ENCODE measurements at regions not wholly inside any gene's neighbourhood (a gene's known extent, or its start where the extent isn't known, plus 50 kb on each side); places are given as distances from the start of the nearest gene placed in this dataset.

- no peak for TF ChIP-seq RBBP5 (IDR thresholded peaks at IDR 0.05; ENCODE audit: borderline replicate concordance, low read depth, low read length)
- peak; percentile 34; the same call in 1 of the 2 replicates for TF ChIP-seq KDM1A (IDR thresholded peaks at IDR 0.05; ENCODE audit: borderline replicate concordance, low read length)
- TF ChIP-seq SAP30 (IDR thresholded peaks at IDR 0.05; ENCODE audit: insufficient read depth, insufficient replicate concordance, low read length), result no peak
- no peak for TF ChIP-seq GTF2F1 (IDR thresholded peaks at IDR 0.05; ENCODE audit: borderline replicate concordance, low read depth, low read length)
- TF ChIP-seq TAF7 (optimal IDR thresholded peaks at IDR 0.05; ENCODE audit: borderline replicate concordance, low read depth, low read length), result no peak
- no peak for TF ChIP-seq EGR1 (IDR thresholded peaks at IDR 0.05; ENCODE audit: borderline replicate concordance, low read depth, low read length)
- TF ChIP-seq CHD1 (IDR thresholded peaks at IDR 0.05; ENCODE audit: low read depth, low read length), result no peak
- no peak for TF ChIP-seq KDM4A (IDR thresholded peaks at IDR 0.05; ENCODE audit: low read depth, low read length, severe bottlenecking)
- TF ChIP-seq EP300 (IDR thresholded peaks at IDR 0.05; ENCODE audit: borderline replicate concordance in 1 of 2, low read depth in 2 of 2, low read length in 2 of 2), result peak in 1 of 2 experiments; percentile 68; a peak in 1 of 3 replicates
- no peak for TF ChIP-seq EZH2 (IDR thresholded peaks at IDR 0.05; ENCODE audit: low read depth, low read length, severe bottlenecking)
- no peak for TF ChIP-seq CHD2 (IDR thresholded peaks at IDR 0.05; ENCODE audit: low read length)
- no peak for TF ChIP-seq KDM5A (IDR thresholded peaks at IDR 0.05; ENCODE audit: low read length)
- TF ChIP-seq ATF3 (IDR thresholded peaks at IDR 0.05; ENCODE audit: insufficient read depth, low read depth, low read length), result 0 out of 2 replicates have a peak, but pooled peaks have one; percentile 13
- no peak for TF ChIP-seq NRF1 (IDR thresholded peaks at IDR 0.05; ENCODE audit: low read depth, low read length)
- peak; percentile 60 for TF ChIP-seq MAX (IDR thresholded peaks at IDR 0.05)
- no peak for TF ChIP-seq JUN (IDR thresholded peaks at IDR 0.05; ENCODE audit: low read depth, low read length)
- no peak for TF ChIP-seq ZNF274 (IDR thresholded peaks at IDR 0.05; ENCODE audit: borderline replicate concordance, extremely low read depth, low read length)
- TF ChIP-seq GABPA (IDR thresholded peaks at IDR 0.05; ENCODE audit: borderline replicate concordance, insufficient read depth, low read length), result no peak
- TF ChIP-seq ATF2 (IDR thresholded peaks at IDR 0.05; ENCODE audit: low read length), result no peak
- 0 out of 4 replicates have a peak, but pooled peaks of 1 of the 2 experiments have one; percentile 40 for TF ChIP-seq HDAC2 (IDR thresholded peaks at IDR 0.05; ENCODE audit: borderline replicate concordance in 1 of 2, low read depth in 2 of 2, low read length in 2 of 2)
- TF ChIP-seq TBP (IDR thresholded peaks at IDR 0.05; ENCODE audit: low read depth, low read length), result no peak
- no peak for TF ChIP-seq BCL11A (IDR thresholded peaks at IDR 0.05; ENCODE audit: low read depth in 2 of 2, low read length in 2 of 2)
These were observed 87.2 kb upstream of the TBL1XR1 start (continued) for GRCh38 chr3:177284383-177284881.
